GM10266 (cell line): ENCODE measurements at regions not wholly inside any gene's neighbourhood (a gene's known extent, or its start where the extent isn't known, plus 50 kb on each side); places are given as distances from the start of the nearest gene placed in this dataset.
A peak's percentile ranks its signal among the peaks of the same experiment; 100 is the strongest.

ENCODE experiments used
- DNase-seq: peaks from one replicate; pipeline ENCODE4 v3.0.0; 2012; ENCODE audit errors: extremely low spot score
- CTCF ChIP-seq: IDR thresholded peaks from 2 replicates; pipeline ENCODE4 v1.5.1; 2012; ENCODE audit warnings: mild to moderate bottlenecking, low read depth; ENCODE audit not compliant: control insufficient read depth, insufficient read depth; ENCODE audit errors: missing control alignments

GRCh38 chr13:26998292-26998691 lies 173.3 kb downstream of the USP12 start:
- TF ChIP-seq CTCF: no peak
- no peak for DNase-seq

DNA sequence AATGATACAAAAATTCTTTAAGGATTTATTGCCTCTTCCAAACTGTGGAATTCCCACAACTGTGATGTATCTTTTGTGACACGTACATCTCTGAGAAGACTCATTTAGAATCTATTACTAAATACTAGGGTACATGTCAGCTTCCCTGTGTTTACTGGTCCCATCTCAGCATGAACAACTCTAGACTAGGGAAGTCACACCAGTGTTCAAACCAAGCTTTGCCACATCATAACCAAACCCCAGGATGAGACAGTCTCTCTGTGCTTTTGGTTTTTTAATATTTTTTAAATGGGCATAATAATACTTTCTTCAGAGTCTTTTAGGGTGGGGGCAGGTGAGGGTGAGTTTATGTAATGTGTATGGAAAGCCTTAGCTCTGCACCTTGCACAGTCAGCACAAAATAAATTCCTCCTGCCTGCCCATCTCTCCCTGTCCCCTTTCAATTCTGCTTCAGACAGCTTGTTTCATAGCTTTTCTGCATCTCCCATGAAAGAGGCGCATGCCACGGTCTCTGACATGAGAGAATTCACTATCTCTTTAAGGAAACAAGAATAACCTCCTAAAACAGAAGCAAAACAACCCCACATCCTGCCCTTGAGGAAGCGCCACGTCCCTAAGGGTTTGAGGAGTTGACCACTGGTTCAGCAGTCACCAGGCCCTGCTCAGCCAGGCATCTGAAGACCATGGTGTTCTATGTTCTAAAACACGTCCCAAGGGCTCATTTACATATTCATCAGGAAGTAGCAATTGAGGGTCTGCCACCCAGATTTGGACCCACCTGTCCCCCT lies 174.5 kb downstream of the USP12 start:
- peak; percentile 36 for DNase-seq
- TF ChIP-seq CTCF: no peak

DNA sequence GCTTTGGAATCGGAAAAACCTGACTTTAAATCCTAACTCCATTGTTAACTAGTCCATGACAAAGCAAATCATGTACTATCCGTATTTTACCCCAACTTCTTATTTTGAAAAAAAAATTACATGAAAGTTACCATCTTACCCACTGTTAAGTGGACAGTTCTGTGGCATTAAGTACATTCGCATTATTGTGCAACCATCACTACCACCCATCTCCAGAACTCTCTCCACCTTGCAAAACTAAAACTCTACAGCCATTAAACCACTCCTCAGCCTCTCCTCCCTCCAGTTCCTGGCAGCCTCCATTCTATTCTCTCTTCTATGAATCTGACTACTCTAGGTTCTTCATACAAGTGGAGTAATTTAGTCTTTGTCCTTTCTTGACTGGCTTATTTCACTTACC lies 176.5 kb downstream of the USP12 start:
- no peak for DNase-seq
- TF ChIP-seq CTCF: no peak

GRCh38 chr13:26993780-26994179 lies 177.8 kb downstream of the USP12 start:
- no peak for TF ChIP-seq CTCF
- no peak for DNase-seq

GRCh38 chr13:26992951-26993719 lies 178.5 kb downstream of the USP12 start:
- TF ChIP-seq CTCF: no peak
- DNase-seq: no peak

GRCh38 chr13:26991508-26992181 lies 180.0 kb downstream of the USP12 start:
- no peak for TF ChIP-seq CTCF
- no peak for DNase-seq
